ENCODE measurements at regions not wholly inside any gene's neighbourhood (a gene's known extent, or its start where the extent isn't known, plus 50 kb on each side); places are given as distances from the start of the nearest gene placed in this dataset.

- no peak for TF ChIP-seq CTCF (IDR thresholded peaks at IDR 0.05; ENCODE audit: unreplicated experiment)
- H3K4me3 Mint-ChIP-seq (ENCODE audit: unreplicated experiment) = no peak overlapping the region
- H3K4me1 Mint-ChIP-seq (ENCODE audit: insufficient read depth, unreplicated experiment) = no peaks in the 10 kb centered on the region
- no peak for DNase-seq (ENCODE audit: unreplicated experiment)
- intact Hi-C loops (cut with micrococcal nuclease) = no loop called here
- H3K36me3 Mint-ChIP-seq (ENCODE audit: insufficient read depth, unreplicated experiment) = peaks cover 6% of the 10 kb centered on the region
- no TSS peak for BruUV-seq (replicated peaks)
- ChIA-PET CTCF (interaction anchor here (0.5 kb wide), 1 partner anchor 104 kb away, joined by 3 read pairs; no protein-coding TSS in a partner anchor), POLR2A (no interaction called here)
- no peaks in the 10 kb centered on the region for H3K9me3 Mint-ChIP-seq (ENCODE audit: unreplicated experiment)
- H3K27me3 Mint-ChIP-seq (ENCODE audit: insufficient read depth, unreplicated experiment) = peaks cover 29% of the 10 kb centered on the region
- H3K27ac Mint-ChIP-seq (ENCODE audit: low read depth, unreplicated experiment) = no peak overlapping the region
These were observed 139.5 kb downstream of the PDGFRA start for GRCh38 chr4:54368281-54369265.

DNA sequence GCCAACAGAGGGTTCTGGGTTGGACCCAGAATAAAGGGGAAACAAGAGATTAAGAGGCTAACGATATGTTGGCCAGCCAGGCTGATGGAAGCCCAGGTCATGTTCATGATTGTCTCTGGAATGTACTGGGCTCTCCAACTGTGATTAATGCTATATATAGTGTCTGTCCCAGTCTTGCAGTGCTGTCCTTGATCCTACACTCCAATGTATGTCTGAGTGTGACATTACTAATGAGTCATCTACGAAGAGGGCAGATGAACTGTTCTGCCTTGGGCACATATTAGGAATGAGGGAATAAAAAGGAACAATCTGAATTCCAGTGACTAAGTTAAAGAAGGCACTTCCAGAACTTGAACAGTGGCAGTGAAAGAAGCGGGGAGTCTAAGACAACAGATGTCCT is 142.1 kb downstream of the PDGFRA start:
- TF ChIP-seq CTCF (IDR thresholded peaks at IDR 0.05; ENCODE audit: unreplicated experiment) = no peak
- BruUV-seq (replicated peaks) = no TSS peak
- H3K27me3 Mint-ChIP-seq (ENCODE audit: insufficient read depth, unreplicated experiment) = peaks cover 29% of the 10 kb centered on the region
- no peaks in the 10 kb centered on the region for H3K9me3 Mint-ChIP-seq (ENCODE audit: unreplicated experiment)
- CTCF ChIA-PET = interaction anchor here (0.7 kb wide), 1 partner anchor 11 kb away, joined by 3 read pairs; no protein-coding TSS in a partner anchor
- DNase-seq (ENCODE audit: unreplicated experiment) = no peak
- no peaks in the 10 kb centered on the region for H3K4me1 Mint-ChIP-seq (ENCODE audit: insufficient read depth, unreplicated experiment)
- POLR2A ChIA-PET = no interaction called here
- intact Hi-C loops (cut with micrococcal nuclease) = no loop called here
- no peak overlapping the region for H3K4me3 Mint-ChIP-seq (ENCODE audit: unreplicated experiment)
- no peaks in the 10 kb centered on the region for H3K36me3 Mint-ChIP-seq (ENCODE audit: insufficient read depth, unreplicated experiment)
- H3K27ac Mint-ChIP-seq (ENCODE audit: low read depth, unreplicated experiment) = no peak overlapping the region

DNA sequence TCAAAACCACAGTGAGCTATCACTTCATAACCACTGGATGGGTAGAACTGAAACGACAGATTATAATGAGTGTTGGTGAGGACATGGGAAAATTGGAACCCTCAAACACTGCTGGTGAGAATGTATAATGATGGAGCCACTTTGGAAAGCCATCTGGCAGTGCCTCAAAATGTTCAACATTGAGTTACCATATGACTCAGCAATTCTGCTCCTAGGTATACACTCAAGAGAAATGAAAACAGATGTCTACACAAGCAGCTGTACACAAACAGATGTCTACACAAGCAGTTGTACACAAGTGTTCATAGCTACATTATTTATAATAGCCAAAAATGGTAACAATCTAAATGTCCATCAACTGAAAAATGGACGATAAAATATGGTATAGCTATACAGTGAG is 143.9 kb downstream of the PDGFRA start:
- no TSS peak for BruUV-seq (replicated peaks)
- ChIA-PET CTCF (interaction anchor here (0.6 kb wide), 1 partner anchor 1082 kb away, joined by 3 read pairs; no protein-coding TSS in a partner anchor), POLR2A (no interaction called here)
- Mint-ChIP-seq H3K27me3 (ENCODE audit: insufficient read depth, unreplicated experiment) (peaks cover 29% of the 10 kb centered on the region), H3K9me3 (ENCODE audit: unreplicated experiment) (no peaks in the 10 kb centered on the region), H3K4me1 (ENCODE audit: insufficient read depth, unreplicated experiment) (no peaks in the 10 kb centered on the region), H3K36me3 (ENCODE audit: insufficient read depth, unreplicated experiment) (no peaks in the 10 kb centered on the region), H3K27ac (ENCODE audit: low read depth, unreplicated experiment) (no peak overlapping the region), H3K4me3 (ENCODE audit: unreplicated experiment) (no peak overlapping the region)
- no peak for TF ChIP-seq CTCF (IDR thresholded peaks at IDR 0.05; ENCODE audit: unreplicated experiment)
- intact Hi-C loops (cut with micrococcal nuclease) = no loop called here
- DNase-seq (ENCODE audit: unreplicated experiment) = no peak

DNA sequence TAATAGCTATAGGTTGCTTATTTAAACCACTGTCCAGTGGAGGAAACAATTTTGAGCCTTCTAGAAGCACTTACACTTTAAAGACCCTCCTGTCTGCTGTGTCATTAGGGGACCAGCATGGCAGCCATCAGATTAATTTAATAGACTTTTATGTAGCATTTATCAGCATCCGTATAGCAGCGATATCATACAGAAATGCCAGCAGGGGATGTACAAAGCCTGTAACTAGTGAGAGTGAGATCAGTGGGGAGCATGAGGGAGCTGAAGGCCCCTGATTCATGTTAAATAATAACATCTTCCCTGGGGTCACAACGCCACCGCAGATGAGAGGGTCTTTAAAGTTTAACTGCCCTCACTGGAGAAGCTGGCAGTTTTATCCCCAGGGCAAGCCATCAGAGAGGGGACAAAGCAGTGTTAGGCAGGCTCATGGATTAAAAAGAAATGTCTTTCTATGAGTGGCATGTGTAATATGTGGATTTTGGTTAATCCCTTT is 144.7 kb downstream of the PDGFRA start:
- Mint-ChIP-seq H3K36me3 (ENCODE audit: insufficient read depth, unreplicated experiment) (no peaks in the 10 kb centered on the region), H3K27ac (ENCODE audit: low read depth, unreplicated experiment) (no peak overlapping the region), H3K4me1 (ENCODE audit: insufficient read depth, unreplicated experiment) (no peaks in the 10 kb centered on the region), H3K4me3 (ENCODE audit: unreplicated experiment) (no peak overlapping the region), H3K9me3 (ENCODE audit: unreplicated experiment) (peaks cover 2% of the 10 kb centered on the region), H3K27me3 (ENCODE audit: insufficient read depth, unreplicated experiment) (peaks cover 21% of the 10 kb centered on the region)
- DNase-seq (ENCODE audit: unreplicated experiment) = no peak
- TF ChIP-seq CTCF (IDR thresholded peaks at IDR 0.05; ENCODE audit: unreplicated experiment) = no peak
- ChIA-PET CTCF (interaction anchor here (0.6 kb wide), 1 partner anchor 1083 kb away, joined by 3 read pairs; no protein-coding TSS in a partner anchor), POLR2A (no interaction called here)
- intact Hi-C loops (cut with micrococcal nuclease) = no loop called here
- no TSS peak for BruUV-seq (replicated peaks)
